OCI-LY7 (cell line): ENCODE measurements at regions not wholly inside any gene's neighbourhood (a gene's known extent, or its start where the extent isn't known, plus 50 kb on each side); places are given as distances from the start of the nearest gene placed in this dataset.
"Not testable (repeated sequence)": the region's sequence is repeated elsewhere in the genome, so short reads cannot be mapped to it uniquely, and the experiment has no call there.

Experiments
- BruUV-seq: library from RNA; stranded (reverse); fragments of 400-500 nt; replicated peaks from 2 replicates; lab custom pipeline; 2021; lab: Mats Ljungman, UMichigan
- CTCF ChIA-PET: fragments of 300-600 bp; sonication (Branson Sonifier 250); formaldehyde crosslinking; loops from one replicate; lab custom pipeline; 2022; ENCODE audit warnings: antibody characterized with exemption; ENCODE audit not compliant: unreplicated experiment; lab: Charles Lee
- POLR2A ChIA-PET: fragments of 300-600 bp; sonication (Branson Sonifier 250); formaldehyde crosslinking; loops from one replicate; lab custom pipeline; 2022; ENCODE audit warnings: antibody characterized with exemption; lab: Charles Lee
- DNase-seq: peaks from one replicate; pipeline ENCODE4 v3.0.0-alpha.2; 2015; ENCODE audit warnings: low spot score
- H2AFZ ChIP-seq: fragments of 200-600 bp; sonication (generic), shearing (Covaris generic); 2 replicates; pipeline ENCODE4 v1.6.1; 2014; ENCODE audit warnings: mild to moderate bottlenecking, antibody characterized with exemption, low read length, moderate library complexity
- H3K27ac ChIP-seq: fragments of 200-600 bp; sonication (generic); 2 replicates; pipeline ENCODE4 v1.5.1; 2014; ENCODE audit warnings: mixed run types, low read depth, mild to moderate bottlenecking, moderate library complexity, low read length, inconsistent platforms; ENCODE audit not compliant: poor library complexity, severe bottlenecking
- H3K36me3 ChIP-seq: fragments of 200-600 bp; sonication (generic); 2 replicates; pipeline ENCODE4 v1.6.1; 2014; ENCODE audit warnings: mild to moderate bottlenecking, antibody characterized with exemption, low read length, moderate library complexity, mixed read lengths; ENCODE audit not compliant: insufficient read depth
- H3K4me1 ChIP-seq: fragments of 200-600 bp; sonication (generic); 2 replicates; pipeline ENCODE4 v1.5.1; 2014; ENCODE audit warnings: mild to moderate bottlenecking, low read length; ENCODE audit not compliant: insufficient read depth, poor library complexity, severe bottlenecking
- H3K4me2 ChIP-seq: fragments of 200-600 bp; sonication (generic); 2 replicates; pipeline ENCODE4 v1.6.1; 2014; ENCODE audit warnings: mild to moderate bottlenecking, low read length
- H3K4me3 ChIP-seq: fragments of 200-600 bp; sonication (generic); 2 replicates; pipeline ENCODE4 v1.5.1; 2014; ENCODE audit warnings: mild to moderate bottlenecking, low read depth, low read length; ENCODE audit not compliant: poor library complexity, severe bottlenecking
- H3K79me2 ChIP-seq: fragments of 200-600 bp; sonication (generic); 2 replicates; pipeline ENCODE4 v1.6.1; 2016; ENCODE audit warnings: low read depth, mild to moderate bottlenecking, low read length, moderate library complexity, mixed read lengths; ENCODE audit not compliant: insufficient read depth
- H3K9me2 ChIP-seq: fragments of 200-600 bp; sonication (generic); 2 replicates; pipeline ENCODE4 v1.6.1; 2016; ENCODE audit warnings: mild to moderate bottlenecking, low read length, mixed read lengths; ENCODE audit not compliant: insufficient read depth
- H3K9me3 ChIP-seq: fragments of 200-600 bp; sonication (generic); 2 replicates; pipeline ENCODE4 v1.6.1; 2014; ENCODE audit warnings: mild to moderate bottlenecking, mixed run types, low read length, mixed read lengths
- H4K20me1 ChIP-seq: fragments of 200-600 bp; sonication (generic); 2 replicates; pipeline ENCODE4 v1.6.1; 2014; ENCODE audit warnings: mild to moderate bottlenecking, antibody characterized with exemption, low read length, moderate library complexity, mixed read lengths; ENCODE audit not compliant: insufficient read depth
- intact Hi-C: fragments of 100-400 bp; cut with micrococcal nuclease; formaldehyde crosslinking; loops from one replicate; pipeline ENCODE4 v1.10.0; 2022; ENCODE audit not compliant: unreplicated experiment

GRCh38 chr1:120614931-120615639 lies 108.7 kb upstream of the NBPF26 start:
- POLR2A ChIA-PET, H3K79me2 ChIP-seq, H3K4me2 ChIP-seq, H4K20me1 ChIP-seq, CTCF ChIA-PET, H3K4me3 ChIP-seq, H3K9me2 ChIP-seq, H3K9me3 ChIP-seq, BruUV-seq, H3K36me3 ChIP-seq, intact Hi-C loops, H3K4me1 ChIP-seq, DNase-seq, H3K27ac ChIP-seq, H2AFZ ChIP-seq: not testable (repeated sequence)

- BruUV-seq, intact Hi-C loops, DNase-seq, H3K4me3 ChIP-seq, H3K36me3 ChIP-seq, H3K9me2 ChIP-seq, H3K9me3 ChIP-seq, H3K4me2 ChIP-seq, H3K79me2 ChIP-seq, CTCF ChIA-PET, H3K27ac ChIP-seq, H3K4me1 ChIP-seq, POLR2A ChIA-PET, H4K20me1 ChIP-seq, H2AFZ ChIP-seq: not testable (repeated sequence)
Observed at GRCh38 chr1:120617493-120617892, 106.3 kb upstream of the NBPF26 start.

- H3K9me3 ChIP-seq, BruUV-seq, POLR2A ChIA-PET, H3K27ac ChIP-seq, H3K36me3 ChIP-seq, H3K4me1 ChIP-seq, H3K4me2 ChIP-seq, DNase-seq, intact Hi-C loops, H3K79me2 ChIP-seq, H4K20me1 ChIP-seq, H3K9me2 ChIP-seq, H2AFZ ChIP-seq, H3K4me3 ChIP-seq, CTCF ChIA-PET: not testable (repeated sequence)
Observed at GRCh38 chr1:120619867-120620692, 103.7 kb upstream of the NBPF26 start.

GRCh38 chr1:120620693-120620969 lies 103.1 kb upstream of the NBPF26 start:
- BruUV-seq, H3K79me2 ChIP-seq, H3K27ac ChIP-seq, H2AFZ ChIP-seq, H4K20me1 ChIP-seq, H3K9me2 ChIP-seq, H3K4me3 ChIP-seq, DNase-seq, H3K4me1 ChIP-seq, H3K4me2 ChIP-seq, POLR2A ChIA-PET, H3K9me3 ChIP-seq, intact Hi-C loops, CTCF ChIA-PET, H3K36me3 ChIP-seq: not testable (repeated sequence)

DNA sequence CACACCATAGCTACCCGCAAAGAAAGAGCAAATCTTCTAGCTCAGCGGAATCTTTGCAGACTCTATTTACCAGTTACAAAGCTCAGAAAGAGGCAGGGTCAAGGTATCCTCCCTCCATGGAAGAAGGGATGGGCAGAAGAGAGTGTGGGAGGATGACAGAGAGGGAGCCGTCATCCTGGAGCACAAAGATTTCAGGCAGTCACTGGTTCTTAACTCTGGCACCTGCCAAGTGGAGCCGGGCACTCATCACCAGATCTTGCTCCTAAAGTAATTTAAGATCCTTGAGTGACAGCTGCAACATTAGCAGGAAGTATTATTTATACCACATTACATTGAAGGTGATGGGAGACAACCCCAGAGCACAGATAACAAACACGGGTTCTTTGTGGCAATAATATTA lies 102.5 kb upstream of the NBPF26 start:
- H2AFZ ChIP-seq, H3K36me3 ChIP-seq, H4K20me1 ChIP-seq, H3K4me1 ChIP-seq, DNase-seq, H3K9me2 ChIP-seq, POLR2A ChIA-PET, H3K27ac ChIP-seq, H3K79me2 ChIP-seq, BruUV-seq, H3K4me3 ChIP-seq, H3K9me3 ChIP-seq, CTCF ChIA-PET, H3K4me2 ChIP-seq, intact Hi-C loops: not testable (repeated sequence)

DNA sequence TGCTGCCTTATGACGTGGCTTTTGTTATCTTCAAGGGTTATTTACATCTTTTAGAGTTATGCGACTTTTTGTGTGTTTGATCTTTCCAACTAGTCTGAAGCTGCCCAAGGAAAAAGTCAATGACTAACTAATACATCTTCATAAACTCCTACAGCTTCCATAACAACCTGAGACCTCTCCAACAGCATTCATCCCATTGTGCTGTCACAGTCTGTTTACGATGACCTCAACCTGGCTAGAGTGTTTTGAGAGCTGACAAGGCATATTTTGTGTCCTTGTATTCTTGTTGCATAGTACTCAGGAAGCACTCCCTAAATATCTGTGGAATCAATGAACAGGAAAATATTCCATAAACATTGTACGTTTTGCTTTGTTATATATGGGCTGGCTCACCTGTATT lies 100.2 kb upstream of the NBPF26 start:
- H3K4me1 ChIP-seq, intact Hi-C loops, H3K9me3 ChIP-seq, H3K79me2 ChIP-seq, H3K4me3 ChIP-seq, H3K9me2 ChIP-seq, H3K4me2 ChIP-seq, DNase-seq, BruUV-seq, H4K20me1 ChIP-seq, CTCF ChIA-PET, POLR2A ChIA-PET, H3K27ac ChIP-seq, H2AFZ ChIP-seq, H3K36me3 ChIP-seq: not testable (repeated sequence)
